IMR-90 (cell line): ENCODE measurements at regions not wholly inside any gene's neighbourhood (a gene's known extent, or its start where the extent isn't known, plus 50 kb on each side); places are given as distances from the start of the nearest gene placed in this dataset.

ENCODE experiments used
- ATAC-seq: fragments of 200-7000 bp; cut with Tn5 transposase; 2 replicates; pipeline ENCODE4 v1.9.1; 2020; ENCODE audit warnings: low read depth, mild to moderate bottlenecking, moderate library complexity
- BruUV-seq: library from RNA; stranded (reverse); fragments of 400-500 nt; replicated peaks from 2 replicates; lab custom pipeline; 2021; lab: Mats Ljungman, UMichigan
- CTCF ChIA-PET: fragments of 300-600 bp; formaldehyde crosslinking; extraction: SDS; loops from one replicate; lab custom pipeline; 2021; ENCODE audit warnings: antibody characterized with exemption; lab: Yijun Ruan, JAX
- POLR2A ChIA-PET: fragments of 300-600 bp; sonication (Branson Sonifier 250); formaldehyde crosslinking; loops from one replicate; lab custom pipeline; 2022; ENCODE audit warnings: antibody characterized with exemption; ENCODE audit not compliant: unreplicated experiment; lab: Charles Lee
- DNase-seq: peaks from one replicate; pipeline ENCODE4 v3.0.0; 2013
- H2AFZ ChIP-seq: replicated peaks from 2 replicates; pipeline ENCODE3; 2013; ENCODE audit warnings: low read length, mild to moderate bottlenecking; ENCODE audit not compliant: poor library complexity
- H2AK5ac ChIP-seq: 2 replicates; pipeline ENCODE4 v1.6.1; 2013; ENCODE audit warnings: low read depth, low read length, inconsistent platforms
- H2AK9ac ChIP-seq: replicated peaks from 2 replicates; pipeline ENCODE3; 2013; ENCODE audit warnings: mild to moderate bottlenecking, low read depth, low read length, moderate library complexity; ENCODE audit not compliant: poor library complexity
- H2BK120ac ChIP-seq: 2 replicates; pipeline ENCODE4 v1.6.1; 2013; ENCODE audit warnings: low read depth, low read length, inconsistent platforms
- H2BK15ac ChIP-seq: 3 replicates; pipeline ENCODE4 v1.6.1; 2013; ENCODE audit warnings: low read depth, low read length, inconsistent platforms
- H2BK20ac ChIP-seq: 2 replicates; pipeline ENCODE4 v1.6.1; 2013; ENCODE audit warnings: low read depth, mild to moderate bottlenecking, inconsistent platforms, low read length, moderate library complexity
- H2BK5ac ChIP-seq: 2 replicates; pipeline ENCODE4 v1.6.1; 2013; ENCODE audit warnings: mild to moderate bottlenecking, low read depth, low read length, inconsistent platforms; ENCODE audit not compliant: poor library complexity, severe bottlenecking
- H3K14ac ChIP-seq: replicated peaks from 2 replicates; pipeline ENCODE4 v1.6.1; 2013; ENCODE audit warnings: low read depth, low read length, inconsistent platforms
- H3K18ac ChIP-seq: 2 replicates; pipeline ENCODE4 v1.6.1; 2013; ENCODE audit warnings: low read depth, low read length, control low read depth
- H3K23ac ChIP-seq: 2 replicates; pipeline ENCODE4 v1.6.1; 2013; ENCODE audit warnings: low read depth, low read length, inconsistent platforms
- H3K27ac ChIP-seq: 2 replicates; pipeline ENCODE4 v1.5.1; 2013; ENCODE audit warnings: mild to moderate bottlenecking, control low read depth, low read length; ENCODE audit not compliant: insufficient read depth
- H3K27me3 ChIP-seq: 2 replicates; pipeline ENCODE4 v1.6.1; 2013; ENCODE audit warnings: low read length; ENCODE audit not compliant: control insufficient read depth, insufficient read depth
- H3K36me3 ChIP-seq: 2 replicates; pipeline ENCODE4 v1.6.1; 2013; ENCODE audit warnings: low read length, mixed read lengths; ENCODE audit not compliant: control insufficient read depth, insufficient read depth
- H3K4ac ChIP-seq: 2 replicates; pipeline ENCODE4 v1.6.1; 2013; ENCODE audit warnings: low read depth, low read length, inconsistent platforms
- H3K4me1 ChIP-seq: 2 replicates; pipeline ENCODE4 v1.6.1; 2013; ENCODE audit warnings: low read length, mixed read lengths; ENCODE audit not compliant: control insufficient read depth, insufficient read depth
- H3K4me2 ChIP-seq: 2 replicates; pipeline ENCODE4 v1.6.1; 2013; ENCODE audit warnings: low read depth, mild to moderate bottlenecking, control low read depth, low read length, moderate library complexity
- H3K4me3 ChIP-seq: 2 replicates; pipeline ENCODE4 v1.5.1; 2013; ENCODE audit warnings: low read depth, mild to moderate bottlenecking, control low read depth, low read length, moderate library complexity; ENCODE audit not compliant: insufficient read depth
- H3K56ac ChIP-seq: 2 replicates; pipeline ENCODE4 v1.6.1; 2013; ENCODE audit warnings: low read length, inconsistent platforms; ENCODE audit not compliant: insufficient read depth; ENCODE audit errors: extremely low read depth
- H3K79me1 ChIP-seq, 2 experiments: 2 replicates each; pipeline ENCODE4 v1.6.1; 2013; ENCODE audit warnings: low read length in 2 of 2, inconsistent platforms in 1 of 2, low read depth in 1 of 2
- H3K9ac ChIP-seq: 2 replicates; pipeline ENCODE4 v1.6.1; 2013; ENCODE audit warnings: low read depth, low read length, control low read depth
- H3K9me1 ChIP-seq: 2 replicates; pipeline ENCODE4 v1.6.1; 2013; ENCODE audit warnings: low read length, inconsistent platforms; ENCODE audit not compliant: insufficient read depth
- H3K9me3 ChIP-seq: 2 replicates; pipeline ENCODE4 v1.6.1; 2013; ENCODE audit warnings: low read length; ENCODE audit not compliant: control insufficient read depth, insufficient read depth
- H4K20me1 ChIP-seq: 2 replicates; pipeline ENCODE4 v1.6.1; 2013; ENCODE audit warnings: low read length, inconsistent platforms; ENCODE audit not compliant: insufficient read depth
- H4K5ac ChIP-seq: 2 replicates; pipeline ENCODE4 v1.6.1; 2013; ENCODE audit warnings: mild to moderate bottlenecking, low read depth, low read length, control low read depth
- H4K8ac ChIP-seq, 2 experiments: 2 replicates each; pipeline ENCODE4 v1.6.1; 2013; ENCODE audit warnings: low read depth in 2 of 2, low read length in 2 of 2, control low read depth in 1 of 2, inconsistent platforms in 1 of 2
- H4K91ac ChIP-seq: 2 replicates; pipeline ENCODE4 v1.6.1; 2013; ENCODE audit warnings: low read depth, low read length, inconsistent platforms; ENCODE audit not compliant: insufficient read depth
- BHLHE40 ChIP-seq: fragments of 150-350 bp; IDR thresholded peaks from 2 replicates; pipeline ENCODE4 v1.6.1; 2016; ENCODE audit warnings: mild to moderate bottlenecking, low read depth, low read length
- WGBS, 2 experiments: methylation state at CpG; one replicate each; pipeline versions ENCODE4 v1.1.5 to v1.1.7; 2013; ENCODE audit warnings: missing lambda C conversion rate in 2 of 2; ENCODE audit not compliant: insufficient read length in 1 of 2; ENCODE audit errors: extremely low coverage in 2 of 2; 5-methylcytosine and 5-hydroxymethylcytosine counted together
- dilution Hi-C: fragments of 300-500 bp; cut with HindIII; formaldehyde crosslinking; loops from one replicate; pipeline ENCODE4 v1.14.3; 2018; ENCODE audit warnings: low sequenced_read_pairs; ENCODE audit not compliant: unreplicated experiment
- in situ Hi-C: fragments of 300-500 bp; cut with MboI; formaldehyde crosslinking; loops from 3 replicates; pipeline ENCODE4 v1.14.3; 2019; ENCODE audit warnings: low sequenced_read_pairs, inconsistent platforms, mixed read lengths
- intact Hi-C: fragments of 100-400 bp; cut with micrococcal nuclease; formaldehyde crosslinking; loops from 2 replicates; pipeline ENCODE4 v1.10.0; 2022

DNA sequence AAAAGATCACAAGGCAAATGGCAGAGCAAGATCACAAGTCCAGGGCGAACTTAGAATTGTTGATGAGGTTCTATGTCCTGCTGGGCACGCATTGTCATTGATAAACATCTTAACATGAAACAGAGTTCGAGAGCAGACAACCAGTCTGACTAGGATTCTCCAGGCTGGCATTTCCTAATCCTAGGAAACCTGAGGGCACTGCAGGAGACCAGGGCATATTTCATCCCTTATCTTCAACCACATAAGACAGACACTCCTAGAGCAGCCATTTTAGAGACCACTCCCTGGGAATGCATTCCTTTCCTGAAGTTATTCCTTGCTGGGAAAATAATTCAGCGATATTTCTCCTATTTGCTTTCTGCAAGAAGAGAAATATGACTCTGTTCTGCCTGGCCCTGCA, 1199.9 kb downstream of the SI start:
- Histone ChIP-seq H3K27me3 (no peaks in the 10 kb centered on the region), H4K20me1 (no peaks in the 10 kb centered on the region), H3K23ac (no peak overlapping the region), H3K4me1 (no peaks in the 10 kb centered on the region), H3K56ac (no peak overlapping the region), H2AK5ac (no peak overlapping the region), H3K79me1 (no peaks in the 10 kb centered on the region), H3K4ac (no peak overlapping the region), H3K9ac (no peak overlapping the region), H3K4me3 (no peak overlapping the region), H2BK15ac (no peak overlapping the region), H4K5ac (no peak overlapping the region), H3K18ac (no peak overlapping the region), H2BK5ac (no peak overlapping the region), H4K91ac (no peak overlapping the region), H3K36me3 (no peaks in the 10 kb centered on the region), H3K9me1 (no peaks in the 10 kb centered on the region), H3K4me2 (no peak overlapping the region), H3K27ac (no peak overlapping the region), H3K9me3 (peaks cover 2% of the 10 kb centered on the region), H2AFZ (no peak overlapping the region), H4K8ac (no peak overlapping the region), H2AK9ac (no peak overlapping the region), H3K14ac (no peak overlapping the region), H2BK120ac (no peak overlapping the region), H2BK20ac (no peak overlapping the region)
- BruUV-seq: no TSS peak
- intact Hi-C loops (no loop called here), in situ Hi-C loops (no loop called here), dilution Hi-C loops (no loop called here)
- WGBS, 2 experiments: 38% methylated on average over 2 of the region's 4 CpGs; no CpG with 5 or more reads in 1 of the 2 experiments
- ATAC-seq (no peak), DNase-seq (no peak)
- ChIA-PET POLR2A (no interaction called here), CTCF (no interaction called here)
- no peak for TF ChIP-seq BHLHE40
